ENCODE measurements at regions not wholly inside any gene's neighbourhood (a gene's known extent, or its start where the extent isn't known, plus 50 kb on each side); places are given as distances from the start of the nearest gene placed in this dataset.

DNA sequence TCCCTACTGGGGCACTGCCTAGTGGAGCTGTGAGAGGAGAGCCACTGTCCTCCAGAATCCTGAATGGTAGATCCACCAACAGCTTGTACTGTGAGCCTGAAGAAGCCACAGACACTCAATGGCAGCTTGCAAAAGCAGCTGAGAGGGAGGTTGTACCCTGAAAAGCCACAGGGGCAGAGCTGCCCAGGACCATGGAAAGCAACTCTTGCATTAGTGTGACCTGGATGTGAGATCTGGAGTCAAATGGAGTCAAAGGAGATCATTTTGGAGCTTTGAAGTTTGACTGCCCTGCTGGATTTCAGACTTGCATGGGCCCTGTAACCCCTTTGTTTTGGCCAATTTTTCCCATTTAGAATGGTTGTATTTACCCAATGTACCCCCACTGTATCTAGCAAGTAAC lies 871.4 kb upstream of the PRMT6 start:
- no peak for DNase-seq

GRCh38 chr1:106189780-106190179 lies 866.7 kb upstream of the PRMT6 start:
- DNase-seq: no peak

- DNase-seq: no peak
Measured at GRCh38 chr1:106194206-106194605, 862.3 kb upstream of the PRMT6 start.

DNA sequence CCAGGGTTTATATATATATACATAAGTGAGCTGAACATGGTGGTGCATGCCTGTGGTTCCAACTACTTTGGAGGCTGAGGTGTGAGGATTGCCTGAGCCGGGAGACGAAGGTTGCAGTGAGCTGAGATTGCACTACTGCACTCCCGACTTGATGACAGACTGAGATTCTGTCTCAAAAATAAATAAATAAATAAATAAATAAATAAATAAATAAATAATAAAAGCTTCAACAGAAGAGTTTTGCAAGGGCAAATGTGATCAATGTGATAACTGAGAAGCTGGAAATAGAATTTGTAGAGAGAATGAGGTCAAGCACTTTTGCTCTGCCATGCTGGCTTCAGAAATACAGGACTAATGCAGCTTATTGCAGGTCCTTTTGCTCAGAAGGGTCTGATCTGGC lies 855.8 kb upstream of the PRMT6 start:
- DNase-seq: no peak

DNA sequence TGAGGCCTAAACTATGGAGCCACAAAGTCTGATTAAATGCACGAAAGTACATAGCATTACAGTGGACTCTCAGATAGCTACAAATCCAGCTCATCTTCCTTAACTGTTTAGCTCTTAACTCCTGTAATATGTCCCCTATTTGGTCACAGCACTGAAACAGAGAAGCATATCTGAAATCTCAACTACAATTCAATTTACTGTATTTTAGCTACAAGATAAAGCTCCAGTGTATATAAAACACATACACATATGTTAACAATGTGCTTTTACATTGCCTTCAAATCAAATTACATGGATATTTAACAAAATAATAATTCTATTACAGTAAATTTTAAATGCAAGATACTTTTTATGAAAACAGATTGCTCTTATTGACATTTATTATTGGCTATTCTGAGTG lies 849.3 kb upstream of the PRMT6 start:
- no peak for DNase-seq

DNA sequence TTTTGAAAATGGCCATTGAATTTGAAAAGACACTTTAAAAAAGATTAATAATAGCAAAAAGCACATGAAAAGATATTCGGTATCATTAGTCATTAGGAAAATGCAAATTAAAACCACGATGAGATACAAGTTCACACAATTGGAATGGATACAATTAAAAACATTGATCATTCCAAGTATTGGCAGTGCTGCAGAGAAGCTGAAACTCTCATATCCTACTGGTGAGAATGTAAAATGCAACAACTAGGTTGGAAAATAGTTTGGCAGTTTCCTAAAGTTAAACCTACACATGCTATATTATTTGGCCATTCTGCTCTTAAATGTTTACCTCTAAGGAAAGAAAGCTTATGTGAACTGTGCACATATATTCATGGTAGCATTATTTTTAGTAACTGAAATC lies 838.7 kb upstream of the PRMT6 start:
- DNase-seq: no peak

- no peak for DNase-seq
Measured at GRCh38 chr1:106222403-106222802, 834.1 kb upstream of the PRMT6 start.

DNA sequence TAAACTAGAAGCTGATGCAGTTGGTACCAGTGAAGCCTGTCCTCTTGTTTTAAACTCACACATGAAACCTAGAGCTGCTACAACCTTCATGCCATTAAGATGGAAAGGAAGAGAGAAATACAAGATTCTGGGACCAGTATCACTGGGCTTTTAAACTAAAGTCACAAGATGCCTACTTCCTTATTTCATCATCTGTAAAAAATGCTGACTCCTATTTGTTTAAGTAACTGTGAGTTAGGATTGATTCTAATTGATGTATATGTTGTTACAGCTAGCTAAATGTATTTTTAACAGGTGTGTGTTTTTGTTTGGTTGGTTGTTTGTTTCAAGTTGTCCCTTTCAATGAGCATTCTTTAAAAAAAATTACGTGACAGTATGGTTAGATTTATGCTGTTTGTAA lies 833.3 kb upstream of the PRMT6 start:
- no peak for DNase-seq

- DNase-seq: no peak
Measured at GRCh38 chr1:106224426-106224825, 832.0 kb upstream of the PRMT6 start.

DNA sequence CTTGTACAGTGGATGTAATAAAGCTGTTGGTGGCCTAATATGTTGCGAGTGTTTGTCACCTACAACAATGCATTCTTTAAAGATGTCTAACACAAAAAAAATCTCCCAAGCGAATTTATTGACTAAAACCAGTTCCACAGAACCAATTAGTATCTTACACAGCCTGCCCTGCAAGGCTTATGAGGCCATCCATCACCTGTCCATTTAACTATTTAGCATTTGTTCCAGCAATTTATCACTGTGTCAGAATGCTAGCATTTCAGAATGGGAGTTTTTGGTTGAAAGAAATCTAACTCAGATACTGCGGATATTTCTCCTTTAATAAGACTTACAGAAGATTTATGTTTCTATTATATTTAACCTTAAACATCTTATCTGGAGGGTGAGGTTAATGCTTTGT lies 831.1 kb upstream of the PRMT6 start:
- no peak for DNase-seq

- DNase-seq: no peak
Measured at GRCh38 chr1:106226550-106226949, 829.9 kb upstream of the PRMT6 start.

DNA sequence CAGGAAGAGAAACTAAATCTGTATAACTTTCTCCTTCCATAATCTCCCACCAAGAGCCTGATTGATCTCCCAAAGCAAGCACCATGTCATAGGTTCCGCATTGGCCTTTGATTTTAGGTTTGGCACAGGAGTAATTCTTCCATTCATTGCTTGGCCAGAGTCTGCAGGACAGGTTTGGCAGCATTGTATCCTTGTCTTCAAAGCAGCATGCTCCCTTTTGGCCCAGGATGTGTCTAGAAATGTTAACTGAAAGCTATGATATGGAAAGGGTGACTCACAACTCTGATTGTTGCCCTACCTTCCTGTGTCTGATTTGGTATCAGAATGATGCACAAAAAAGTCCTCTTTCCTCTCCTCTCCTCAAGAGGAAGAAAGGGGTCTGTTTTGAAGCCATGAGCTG lies 824.3 kb upstream of the PRMT6 start:
- DNase-seq: no peak

GRCh38 chr1:106233511-106233910 lies 823.0 kb upstream of the PRMT6 start:
- DNase-seq: no peak

DNA sequence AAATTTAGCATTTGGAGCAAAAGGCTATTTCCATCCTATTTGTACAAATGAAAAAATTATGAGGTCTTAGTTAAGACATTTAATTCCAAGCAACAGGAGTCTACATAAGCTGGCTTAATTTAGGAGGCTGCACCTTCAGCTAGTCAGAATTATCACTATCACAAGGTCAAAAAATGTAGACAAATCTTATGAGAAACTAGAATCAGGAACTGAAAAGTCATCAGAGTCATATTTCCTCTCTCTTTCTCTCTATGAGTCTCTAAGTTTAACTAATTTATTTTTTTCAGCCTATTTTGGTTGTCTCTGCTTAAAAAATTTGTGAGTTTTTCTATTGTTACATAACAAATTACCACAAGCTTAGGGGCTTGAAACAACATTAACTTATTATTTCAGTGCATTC lies 807.1 kb upstream of the PRMT6 start:
- no peak for DNase-seq

GRCh38 chr1:106249810-106250209 lies 806.7 kb upstream of the PRMT6 start:
- DNase-seq: no peak

DNA sequence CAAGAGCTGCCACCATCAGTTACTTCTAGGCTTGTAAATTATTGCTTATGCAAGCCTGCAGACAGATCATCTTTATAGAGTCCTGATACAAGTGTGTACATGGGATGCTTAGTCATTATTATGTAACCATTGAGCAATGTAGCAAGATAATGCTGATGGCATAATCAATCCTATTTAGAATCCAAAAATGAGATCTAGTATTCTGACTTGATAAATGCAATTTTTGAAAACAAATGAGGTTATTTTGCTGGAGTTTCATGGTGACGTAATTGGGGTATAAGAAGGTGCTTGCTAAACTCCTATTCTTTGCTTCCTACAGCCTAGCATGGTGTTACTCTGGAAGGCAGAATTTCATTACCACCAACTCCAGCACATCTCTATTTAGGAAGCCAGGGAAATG lies 801.7 kb upstream of the PRMT6 start:
- DNase-seq: no peak

DNA sequence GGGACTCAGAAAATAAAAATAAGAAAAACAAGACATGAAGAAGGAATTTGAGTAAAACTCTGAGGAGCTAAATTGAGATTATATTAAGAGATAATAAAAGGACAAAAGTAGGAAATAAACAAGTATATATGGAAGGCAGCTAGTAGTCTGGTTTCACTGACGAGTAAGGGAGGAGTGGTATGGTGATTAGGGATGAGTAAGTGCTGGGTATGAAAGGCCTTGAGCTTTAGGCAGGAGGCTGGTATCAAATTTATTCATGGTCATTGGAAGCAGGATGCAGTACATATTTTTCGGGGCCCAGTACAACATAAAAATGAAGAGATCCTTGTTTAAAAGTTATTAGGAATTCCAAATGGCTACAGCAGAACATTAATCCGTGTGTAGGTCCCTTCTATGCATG lies 789.7 kb upstream of the PRMT6 start:
- no peak for DNase-seq

DNA sequence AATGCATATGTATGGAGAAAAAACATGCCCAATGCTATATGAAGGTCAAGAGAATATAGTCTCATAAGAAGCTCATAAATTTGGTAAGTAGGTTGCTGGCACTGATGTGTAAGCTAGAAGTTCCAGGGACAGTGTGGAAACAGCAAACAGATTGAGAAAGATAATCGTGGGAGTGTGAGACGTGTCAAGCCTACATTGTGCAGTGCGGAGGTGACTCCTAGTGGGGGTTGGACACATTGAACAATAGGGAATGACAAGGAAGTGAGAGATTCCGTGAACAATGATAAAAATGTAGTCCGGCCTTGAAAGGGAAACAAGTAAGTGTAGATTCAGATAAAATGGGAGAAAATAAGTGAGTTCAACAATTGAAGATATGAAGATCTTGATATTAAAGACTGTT lies 788.4 kb upstream of the PRMT6 start:
- DNase-seq: no peak

- DNase-seq: no peak
Measured at GRCh38 chr1:106276871-106277270, 779.6 kb upstream of the PRMT6 start.

- no peak for DNase-seq
Measured at GRCh38 chr1:106277786-106278185, 778.7 kb upstream of the PRMT6 start.

DNA sequence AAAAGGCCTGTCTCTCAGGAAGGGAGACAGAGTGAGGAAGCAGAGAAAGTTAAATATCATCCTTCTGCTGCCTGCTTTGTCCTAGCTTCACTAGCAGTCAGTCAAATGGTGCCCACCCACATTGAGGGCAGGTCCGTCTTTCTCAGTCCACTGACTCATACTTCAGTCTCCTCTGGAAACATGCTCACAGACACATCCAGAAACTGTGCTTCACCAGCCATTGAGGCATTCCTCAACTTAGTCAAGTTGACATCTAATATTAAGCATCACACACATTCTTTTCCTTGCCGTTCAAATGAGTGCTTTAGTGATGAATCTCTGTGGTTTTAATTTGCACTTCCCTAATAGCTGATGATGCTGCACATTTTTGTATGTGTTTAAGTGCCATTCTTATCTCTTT lies 777.8 kb upstream of the PRMT6 start:
- no peak for DNase-seq

GRCh38 chr1:106289265-106289928 lies 767.1 kb upstream of the PRMT6 start:
- no peak for DNase-seq

GRCh38 chr1:106290805-106291501 lies 765.5 kb upstream of the PRMT6 start:
- no peak for DNase-seq

GRCh38 chr1:106292130-106292529 lies 764.3 kb upstream of the PRMT6 start:
- DNase-seq: no peak

DNA sequence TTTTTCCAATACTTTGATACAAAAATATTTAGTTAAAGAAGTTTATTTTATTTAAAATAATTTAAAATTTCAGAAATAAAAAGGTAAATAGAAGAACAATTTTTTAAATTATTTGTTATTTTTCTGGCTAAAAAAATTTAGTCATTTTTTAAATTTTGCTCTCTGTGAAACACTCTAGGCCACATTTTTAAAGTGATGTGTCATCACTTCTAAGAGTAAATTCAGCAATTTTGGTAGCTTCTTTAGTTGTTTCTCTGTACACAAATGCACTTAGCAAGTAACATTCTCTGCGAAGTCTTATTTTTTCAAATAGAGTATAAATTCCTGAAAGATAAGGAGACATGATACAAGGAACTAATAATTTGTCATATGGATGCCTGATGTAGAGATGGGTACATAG lies 760.0 kb upstream of the PRMT6 start:
- DNase-seq: no peak
